Mesothelial cell of epicardium (in vitro differentiated cells): ENCODE measurements at regions not wholly inside any gene's neighbourhood (a gene's known extent, or its start where the extent isn't known, plus 50 kb on each side); places are given as distances from the start of the nearest gene placed in this dataset.
A peak's percentile ranks its signal among the peaks of the same experiment; 100 is the strongest.

ENCODE experiments used
- DNase-seq, 2 experiments: peaks; one replicate each; pipeline ENCODE4 v3.0.0; 2021; ENCODE audit warnings: low spot score in 2 of 2; ENCODE audit not compliant: unreplicated experiment in 2 of 2
- H3K27ac Mint-ChIP-seq: 2 replicates; pipeline ENCODE4 v1.8.0; 2021; ENCODE audit warnings: mixed read lengths
- H3K27me3 Mint-ChIP-seq: 2 replicates; pipeline ENCODE4 v1.8.0; 2021; ENCODE audit warnings: low read depth, mixed read lengths
- H3K36me3 Mint-ChIP-seq: 2 replicates; pipeline ENCODE4 v1.8.0; 2021; ENCODE audit warnings: mixed read lengths
- H3K4me1 Mint-ChIP-seq: 2 replicates; pipeline ENCODE4 v1.8.0; 2021; ENCODE audit warnings: mixed read lengths
- H3K4me3 Mint-ChIP-seq: 2 replicates; pipeline ENCODE4 v1.8.0; 2021; ENCODE audit warnings: mild to moderate bottlenecking, moderate library complexity, mixed read lengths
- H3K9me3 Mint-ChIP-seq: 2 replicates; pipeline ENCODE4 v1.8.0; 2021; ENCODE audit warnings: mixed read lengths
- CTCF ChIP-seq: fragments of 200-600 bp; sonication (generic); IDR thresholded peaks from one replicate; pipeline ENCODE4 v1.5.0; 2021; ENCODE audit warnings: antibody characterized with exemption; ENCODE audit not compliant: unreplicated experiment

- peaks cover 13% of the 10 kb centered on the region for H3K4me1 Mint-ChIP-seq
- no peak for TF ChIP-seq CTCF
- H3K9me3 Mint-ChIP-seq: peaks cover 5% of the 10 kb centered on the region
- H3K27me3 Mint-ChIP-seq: no peaks in the 10 kb centered on the region
- peaks cover 3% of the 10 kb centered on the region for H3K36me3 Mint-ChIP-seq
- DNase-seq: peak in 1 of 2 experiments; percentile 4
- no peak overlapping the region for H3K27ac Mint-ChIP-seq
- H3K4me3 Mint-ChIP-seq: no peak overlapping the region
Observed at GRCh38 chr2:8550937-8551621, 130.8 kb upstream of the ID2 start.

GRCh38 chr2:8551622-8552074 is 130.2 kb upstream of the ID2 start:
- Mint-ChIP-seq H3K4me1 (peaks cover 13% of the 10 kb centered on the region), H3K9me3 (peaks cover 9% of the 10 kb centered on the region), H3K27ac (peak overlapping the region; percentile 64), H3K36me3 (peaks cover 3% of the 10 kb centered on the region), H3K4me3 (no peak overlapping the region), H3K27me3 (no peaks in the 10 kb centered on the region)
- DNase-seq: no peak
- TF ChIP-seq CTCF: no peak

- no peak for TF ChIP-seq CTCF
- Mint-ChIP-seq H3K27ac (no peak overlapping the region), H3K36me3 (peaks cover 4% of the 10 kb centered on the region), H3K27me3 (no peaks in the 10 kb centered on the region), H3K4me3 (no peak overlapping the region), H3K4me1 (peaks cover 13% of the 10 kb centered on the region), H3K9me3 (peaks cover 10% of the 10 kb centered on the region)
- peak in 1 of 2 experiments; percentile 8 for DNase-seq
Observed at GRCh38 chr2:8552293-8552801, 129.5 kb upstream of the ID2 start.

- no peak overlapping the region for H3K4me3 Mint-ChIP-seq
- no peak for DNase-seq
- H3K36me3 Mint-ChIP-seq: peaks cover 13% of the 10 kb centered on the region
- H3K4me1 Mint-ChIP-seq: peaks cover 13% of the 10 kb centered on the region
- TF ChIP-seq CTCF: no peak
- peaks cover 16% of the 10 kb centered on the region for H3K9me3 Mint-ChIP-seq
- H3K27me3 Mint-ChIP-seq: no peaks in the 10 kb centered on the region
- no peak overlapping the region for H3K27ac Mint-ChIP-seq
Observed at GRCh38 chr2:8553643-8554042, 128.2 kb upstream of the ID2 start.

DNA sequence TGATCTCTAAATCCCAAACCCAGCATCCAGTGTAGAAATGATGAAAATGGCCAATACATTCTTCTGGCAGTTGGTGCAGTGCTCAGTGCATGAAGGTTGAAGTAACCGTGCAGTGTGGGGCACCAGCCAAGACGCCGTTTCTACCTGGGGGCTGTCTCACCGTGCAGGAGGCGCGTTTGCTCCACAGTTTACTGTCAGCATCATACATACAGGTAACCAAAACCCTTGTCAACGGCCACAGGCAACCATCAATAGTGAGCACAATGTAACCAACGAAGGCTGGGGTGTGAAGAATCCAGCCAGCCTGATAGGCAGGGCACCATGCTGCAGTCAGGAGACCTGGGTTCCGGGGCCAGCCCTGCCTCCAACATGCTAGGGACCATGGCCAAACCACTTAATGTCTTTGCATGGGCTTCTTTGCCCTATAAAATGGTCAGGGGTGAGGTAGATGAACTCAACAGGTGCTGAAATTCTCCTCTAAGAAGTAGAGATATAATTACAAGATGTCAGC is 127.5 kb upstream of the ID2 start:
- Mint-ChIP-seq H3K4me1 (peaks cover 13% of the 10 kb centered on the region), H3K27ac (no peak overlapping the region), H3K4me3 (no peak overlapping the region), H3K9me3 (peaks cover 23% of the 10 kb centered on the region), H3K36me3 (peaks cover 19% of the 10 kb centered on the region), H3K27me3 (no peaks in the 10 kb centered on the region)
- DNase-seq: peak in 1 of 2 experiments; percentile 7
- TF ChIP-seq CTCF: no peak
